AG04449 (cell line): ENCODE measurements at regions not wholly inside any gene's neighbourhood (a gene's known extent, or its start where the extent isn't known, plus 50 kb on each side); places are given as distances from the start of the nearest gene placed in this dataset.

Source experiments
- CTCF ChIA-PET: fragments of 350-600 bp; formaldehyde crosslinking; extraction: SDS; loops from one replicate; lab custom pipeline; 2021; ENCODE audit warnings: antibody characterized with exemption; lab: Yijun Ruan, JAX
- POLR2A ChIA-PET: fragments of 400-600, 350-600 bp; formaldehyde crosslinking; extraction: SDS; loops from one replicate; lab custom pipeline; 2020; ENCODE audit warnings: antibody characterized with exemption, inconsistent platforms; lab: Yijun Ruan, JAX
- DNase-seq: peaks from one replicate; pipeline ENCODE4 v3.0.0-alpha.2; 2010; ENCODE audit warnings: low read depth, low spot score
- H3K4me3 ChIP-seq: 2 replicates; pipeline ENCODE4 v1.5.1; 2011; ENCODE audit warnings: low read depth, mild to moderate bottlenecking, control low read depth, low read length
- CTCF ChIP-seq: IDR thresholded peaks from one replicate; pipeline ENCODE4 v1.5.1; 2011; ENCODE audit warnings: mild to moderate bottlenecking, moderate library complexity, low read length, control low read depth, inconsistent platforms; ENCODE audit not compliant: insufficient read depth; ENCODE audit errors: missing control alignments

DNA sequence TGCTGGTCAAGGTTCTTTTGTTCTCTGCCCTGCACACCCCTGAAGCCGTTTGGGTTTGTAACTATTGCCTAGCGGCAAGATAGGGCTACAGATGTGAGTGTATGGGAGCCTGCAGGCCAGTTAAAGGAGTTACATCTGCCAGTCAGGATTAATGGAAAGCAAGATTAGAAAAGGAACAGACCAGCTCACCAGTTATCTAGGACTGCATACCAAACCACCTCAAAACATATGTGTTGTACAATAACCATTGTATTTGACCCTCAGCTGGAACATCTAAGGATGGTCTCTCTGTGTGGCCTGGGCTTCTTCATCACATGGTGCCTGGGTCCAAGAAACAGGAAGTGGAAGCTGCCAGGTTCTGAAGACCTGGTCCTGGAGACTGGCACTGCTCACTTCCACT lies 52.5 kb upstream of the FBXO28 start:
- no peak for TF ChIP-seq CTCF
- H3K4me3 ChIP-seq = no peak overlapping the region
- POLR2A ChIA-PET = interaction anchor here (0.6 to 1.0 kb wide), 2 partner anchors 9 to 11 kb away, joined by 3 to 4 read pairs; no protein-coding TSS in a partner anchor
- DNase-seq = no peak
- CTCF ChIA-PET = interaction anchor here (1.0 to 5.4 kb wide), 3 partner anchors 9 to 17 kb away, joined by 3 to 38 read pairs (median 12); no protein-coding TSS in a partner anchor

GRCh38 chr1:224059897-224060427 lies 53.9 kb upstream of the FBXO28 start:
- no peak overlapping the region for H3K4me3 ChIP-seq
- ChIA-PET POLR2A (no interaction called here), CTCF (interaction anchor here (0.6 to 5.4 kb wide), 2 partner anchors 8 to 10 kb away, joined by 3 to 38 read pairs; no protein-coding TSS in a partner anchor)
- no peak for DNase-seq
- TF ChIP-seq CTCF = no peak

GRCh38 chr1:224058303-224058702 lies 55.6 kb upstream of the FBXO28 start:
- DNase-seq = no peak
- TF ChIP-seq CTCF = no peak
- POLR2A ChIA-PET = no interaction called here
- H3K4me3 ChIP-seq = no peak overlapping the region
- CTCF ChIA-PET = interaction anchor here (5.4 kb wide), 1 partner anchor 9 kb away, joined by 38 read pairs; no protein-coding TSS in a partner anchor

- ChIA-PET CTCF (interaction anchor here (5.4 kb wide), 1 partner anchor 8 kb away, joined by 38 read pairs; no protein-coding TSS in a partner anchor), POLR2A (no interaction called here)
- no peak for TF ChIP-seq CTCF
- no peak for DNase-seq
- H3K4me3 ChIP-seq = no peak overlapping the region
Observed at GRCh38 chr1:224057461-224058199, 56.3 kb upstream of the FBXO28 start.

DNA sequence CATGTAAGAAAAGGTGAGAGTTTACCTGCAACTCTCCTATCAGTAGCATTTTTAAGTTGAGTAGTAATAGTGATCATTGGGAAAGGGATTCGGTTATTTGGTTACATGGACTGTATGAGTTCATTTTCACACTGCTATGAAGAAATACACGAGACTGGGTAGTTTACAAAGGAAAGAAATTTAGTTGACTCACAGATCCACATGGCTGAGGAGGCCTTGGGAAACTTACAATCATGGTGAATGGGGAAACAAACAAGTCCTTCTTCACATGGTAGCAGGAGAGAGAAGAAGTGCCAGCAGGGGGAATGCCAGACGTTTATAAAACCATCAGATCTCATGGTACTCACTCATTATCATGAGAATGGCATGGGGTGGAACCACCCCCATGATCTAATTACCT lies 59.3 kb upstream of the FBXO28 start:
- no peak for DNase-seq
- POLR2A ChIA-PET = no interaction called here
- no peak for TF ChIP-seq CTCF
- no peak overlapping the region for H3K4me3 ChIP-seq
- CTCF ChIA-PET = no interaction called here

DNA sequence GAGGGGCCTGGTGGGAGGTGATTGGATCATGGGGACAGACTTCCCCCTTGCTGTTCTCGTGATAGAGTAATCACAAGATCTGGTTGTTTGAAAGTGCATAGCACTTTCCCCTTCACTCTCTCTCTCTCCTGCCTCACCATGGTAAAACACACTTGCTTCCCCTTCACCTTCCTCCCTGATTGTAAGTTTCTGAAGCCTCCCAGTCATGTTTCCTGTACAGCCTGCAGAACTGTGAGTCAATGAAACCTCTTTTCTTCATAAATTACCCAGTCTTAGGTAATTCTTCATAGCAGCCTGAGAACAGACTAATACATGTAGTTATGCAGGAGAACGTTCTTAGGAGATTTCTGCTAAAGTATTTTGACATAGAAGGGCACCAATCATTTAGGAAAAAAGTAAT lies 59.9 kb upstream of the FBXO28 start:
- no peak overlapping the region for H3K4me3 ChIP-seq
- ChIA-PET POLR2A (no interaction called here), CTCF (no interaction called here)
- TF ChIP-seq CTCF = no peak
- no peak for DNase-seq
